Smooth muscle cell (in vitro differentiated cells): ENCODE measurements at regions not wholly inside any gene's neighbourhood (a gene's known extent, or its start where the extent isn't known, plus 50 kb on each side); places are given as distances from the start of the nearest gene placed in this dataset.
"Not testable (repeated sequence)": the region's sequence is repeated elsewhere in the genome, so short reads cannot be mapped to it uniquely, and the experiment has no call there.

Experiments
- DNase-seq: peaks from one replicate; lab custom pipeline; 2025; ENCODE audit not compliant: unreplicated experiment; lab: John Stamatoyannopoulos, UW
- H2AFZ ChIP-seq: fragments of 200-600 bp; sonication (generic); 2 replicates; pipeline ENCODE4 v1.6.0; 2016; ENCODE audit warnings: antibody characterized with exemption, low read depth, mild to moderate bottlenecking
- H3F3A ChIP-seq: fragments of 200-600 bp; sonication (generic); 2 replicates; pipeline ENCODE4 v1.6.0; 2017; ENCODE audit warnings: antibody characterized with exemption, low read depth
- H3K27ac ChIP-seq: fragments of 200-600 bp; sonication (generic); 2 replicates; pipeline ENCODE4 v1.5.1; 2016; ENCODE audit warnings: low read depth, mild to moderate bottlenecking
- H3K27me3 ChIP-seq: fragments of 200-600 bp; sonication (generic); 2 replicates; pipeline ENCODE4 v1.6.1; 2016; ENCODE audit warnings: low read depth, mild to moderate bottlenecking
- H3K36me3 ChIP-seq: fragments of 200-600 bp; sonication (generic); 2 replicates; pipeline ENCODE4 v1.5.1; 2016; ENCODE audit warnings: low read depth
- H3K4me1 ChIP-seq: fragments of 200-600 bp; sonication (generic); 2 replicates; pipeline ENCODE4 v1.5.1; 2016; ENCODE audit warnings: low read depth
- H3K4me2 ChIP-seq: fragments of 200-600 bp; sonication (generic); 2 replicates; pipeline ENCODE4 v1.6.0; 2016; ENCODE audit warnings: mild to moderate bottlenecking
- H3K4me3 ChIP-seq: fragments of 200-600 bp; sonication (generic); 2 replicates; pipeline ENCODE4 v1.5.1; 2016; ENCODE audit warnings: mild to moderate bottlenecking
- H3K79me2 ChIP-seq: fragments of 200-600 bp; sonication (generic); 2 replicates; pipeline ENCODE4 v1.6.0; 2016; ENCODE audit warnings: low read depth, mild to moderate bottlenecking
- H3K9ac ChIP-seq: fragments of 200-600 bp; sonication (generic); 2 replicates; pipeline ENCODE4 v1.6.0; 2016; ENCODE audit warnings: low read depth
- H3K9me3 ChIP-seq: fragments of 200-600 bp; sonication (generic); replicated peaks from 2 replicates; pipeline ENCODE4 v1.5.1; 2016; ENCODE audit warnings: low read depth
- H4K20me1 ChIP-seq: fragments of 200-600 bp; sonication (generic); 2 replicates; pipeline ENCODE4 v1.6.0; 2016; ENCODE audit warnings: low read depth
- WGBS: methylation state at CpG from one replicate; pipeline ENCODE4 v1.1.7; 2016; ENCODE audit warnings: low lambda C conversion rate; 5-methylcytosine and 5-hydroxymethylcytosine counted together
- TF ChIP-seq, protein P1 (sequence below): fragments of 200-600 bp; sonication (generic); IDR thresholded peaks from 2 replicates; pipeline ENCODE4 v1.5.1; 2017; ENCODE audit warnings: borderline replicate concordance, mild to moderate bottlenecking, antibody characterized with exemption; ENCODE audit not compliant: insufficient read depth, poor library complexity, severe bottlenecking

DNA sequence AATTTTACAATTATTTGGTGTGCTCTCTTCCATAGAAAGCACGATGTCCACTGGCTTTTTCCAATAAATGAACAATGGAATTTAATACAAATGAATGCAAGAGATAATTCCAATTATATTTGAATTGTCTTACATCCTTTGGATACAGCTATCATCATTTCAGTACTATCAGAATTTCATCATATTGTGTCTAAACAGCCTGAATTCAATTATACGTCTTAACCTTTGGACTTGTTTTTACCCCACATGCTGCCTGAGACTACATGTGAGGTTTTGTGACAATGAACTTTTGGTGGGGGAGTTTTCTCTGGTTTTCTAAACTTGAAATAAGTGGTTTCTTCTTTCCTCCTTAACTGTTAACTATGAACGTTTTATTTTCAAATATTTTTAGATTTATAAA, 1176.0 kb downstream of the EPHA7 start:
- H3F3A ChIP-seq = no peaks in the 10 kb centered on the region
- no peak overlapping the region for H2AFZ ChIP-seq
- TF ChIP-seq, protein P1, sequence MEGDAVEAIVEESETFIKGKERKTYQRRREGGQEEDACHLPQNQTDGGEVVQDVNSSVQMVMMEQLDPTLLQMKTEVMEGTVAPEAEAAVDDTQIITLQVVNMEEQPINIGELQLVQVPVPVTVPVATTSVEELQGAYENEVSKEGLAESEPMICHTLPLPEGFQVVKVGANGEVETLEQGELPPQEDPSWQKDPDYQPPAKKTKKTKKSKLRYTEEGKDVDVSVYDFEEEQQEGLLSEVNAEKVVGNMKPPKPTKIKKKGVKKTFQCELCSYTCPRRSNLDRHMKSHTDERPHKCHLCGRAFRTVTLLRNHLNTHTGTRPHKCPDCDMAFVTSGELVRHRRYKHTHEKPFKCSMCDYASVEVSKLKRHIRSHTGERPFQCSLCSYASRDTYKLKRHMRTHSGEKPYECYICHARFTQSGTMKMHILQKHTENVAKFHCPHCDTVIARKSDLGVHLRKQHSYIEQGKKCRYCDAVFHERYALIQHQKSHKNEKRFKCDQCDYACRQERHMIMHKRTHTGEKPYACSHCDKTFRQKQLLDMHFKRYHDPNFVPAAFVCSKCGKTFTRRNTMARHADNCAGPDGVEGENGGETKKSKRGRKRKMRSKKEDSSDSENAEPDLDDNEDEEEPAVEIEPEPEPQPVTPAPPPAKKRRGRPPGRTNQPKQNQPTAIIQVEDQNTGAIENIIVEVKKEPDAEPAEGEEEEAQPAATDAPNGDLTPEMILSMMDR = no peak
- no peaks in the 10 kb centered on the region for H3K9me3 ChIP-seq
- H3K79me2 ChIP-seq = no peaks in the 10 kb centered on the region
- WGBS = 86% methylated on average over 3 of the region's 3 CpGs
- H3K4me2 ChIP-seq = no peak overlapping the region
- no peaks in the 10 kb centered on the region for H3K36me3 ChIP-seq
- H3K9ac ChIP-seq = no peak overlapping the region
- no peaks in the 10 kb centered on the region for H4K20me1 ChIP-seq
- H3K4me1 ChIP-seq = no peaks in the 10 kb centered on the region
- H3K27ac ChIP-seq = no peak overlapping the region
- H3K27me3 ChIP-seq = no peaks in the 10 kb centered on the region
- DNase-seq = no peak
- H3K4me3 ChIP-seq = no peak overlapping the region

DNA sequence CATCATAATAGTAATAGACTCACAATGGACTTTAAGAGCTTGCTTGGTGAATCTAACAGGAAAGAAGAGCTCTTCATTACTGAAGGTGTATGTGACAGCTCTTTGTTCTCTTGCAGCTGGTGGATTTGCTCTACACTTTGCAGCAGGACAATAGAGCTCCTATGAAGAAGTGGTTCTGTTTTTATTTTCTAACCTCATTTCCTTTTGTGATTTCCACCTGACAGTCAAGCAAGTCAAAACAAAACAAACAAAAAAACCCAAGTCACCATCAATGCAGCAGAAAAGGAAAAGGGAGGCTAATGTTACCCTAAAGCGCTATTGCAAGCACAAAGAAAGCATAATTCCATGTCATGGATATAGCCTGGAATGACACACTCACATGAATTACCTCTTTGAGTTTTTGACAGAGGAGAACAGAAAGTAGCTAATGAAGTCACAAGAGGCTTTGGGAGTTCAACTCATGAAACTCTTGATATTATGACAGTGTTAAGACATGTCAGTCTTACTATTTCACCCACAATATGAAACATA, 1188.1 kb downstream of the EPHA7 start:
- Histone ChIP-seq H3K9ac (no peak overlapping the region), H3F3A (no peaks in the 10 kb centered on the region), H3K27ac (no peak overlapping the region), H4K20me1 (no peaks in the 10 kb centered on the region), H3K4me2 (no peak overlapping the region), H3K9me3 (no peaks in the 10 kb centered on the region), H3K79me2 (no peaks in the 10 kb centered on the region), H3K36me3 (no peaks in the 10 kb centered on the region), H3K4me3 (no peak overlapping the region), H3K4me1 (no peaks in the 10 kb centered on the region), H3K27me3 (no peaks in the 10 kb centered on the region), H2AFZ (no peak overlapping the region)
- WGBS = 83% methylated on average over 1 of the region's 1 CpG
- no peak for DNase-seq
- TF ChIP-seq, protein P1 = no peak

DNA sequence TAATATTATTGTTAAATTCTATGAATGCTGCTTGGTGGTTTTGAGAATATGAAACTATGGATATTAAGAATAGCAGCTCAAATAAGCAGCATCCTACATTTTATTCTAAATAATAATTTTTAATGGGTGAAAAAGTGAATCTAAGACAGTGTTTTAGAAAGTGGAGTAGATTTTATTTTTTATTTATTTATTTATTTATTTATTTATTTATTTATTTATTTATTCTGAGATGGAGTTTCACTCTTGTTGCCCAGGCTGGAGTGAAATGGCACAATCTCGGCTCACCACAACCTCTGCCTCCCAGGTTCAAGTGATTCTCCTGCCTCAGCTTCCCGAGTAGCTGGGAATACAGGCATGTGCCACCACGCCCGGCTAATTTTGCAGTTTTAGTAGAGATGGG, 1199.4 kb downstream of the EPHA7 start:
- H3K4me2 ChIP-seq, H3K4me1 ChIP-seq: not testable (repeated sequence)
- WGBS = 94% methylated on average over 4 of the region's 4 CpGs

DNA sequence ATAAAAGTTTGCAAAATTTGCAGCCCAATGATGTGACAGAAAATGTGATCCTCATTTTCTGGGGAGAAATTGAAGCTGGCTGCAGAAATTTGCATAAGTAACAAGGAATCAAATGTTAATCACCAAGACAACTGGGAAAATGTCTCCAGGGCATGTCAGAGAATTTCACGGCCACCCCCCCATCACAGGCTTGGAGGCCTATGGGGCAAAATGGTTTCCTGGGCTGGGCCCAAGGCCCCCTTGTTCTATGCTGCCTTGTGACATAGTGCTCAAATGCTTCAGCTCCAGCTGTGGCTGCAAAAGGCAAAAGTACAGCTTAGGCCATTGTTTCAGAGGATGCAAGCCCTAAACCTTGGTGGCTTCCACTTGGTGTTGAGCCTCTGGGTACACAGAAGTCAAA, 1202.6 kb downstream of the EPHA7 start:
- TF ChIP-seq, protein P1 = no peak
- no peak overlapping the region for H3K4me3 ChIP-seq
- no peak for DNase-seq
- no peaks in the 10 kb centered on the region for H4K20me1 ChIP-seq
- H3K9me3 ChIP-seq = peaks cover 10% of the 10 kb centered on the region
- 82% methylated on average over 1 of the region's 1 CpG for WGBS
- H2AFZ ChIP-seq = no peak overlapping the region
- no peak overlapping the region for H3K9ac ChIP-seq
- no peaks in the 10 kb centered on the region for H3F3A ChIP-seq
- H3K27me3 ChIP-seq = no peaks in the 10 kb centered on the region
- H3K4me1 ChIP-seq = no peaks in the 10 kb centered on the region
- no peaks in the 10 kb centered on the region for H3K36me3 ChIP-seq
- no peak overlapping the region for H3K4me2 ChIP-seq
- H3K27ac ChIP-seq = no peak overlapping the region
- no peaks in the 10 kb centered on the region for H3K79me2 ChIP-seq

More for the DNA sequence above, 1199.4 kb downstream of the EPHA7 start:
- H4K20me1 ChIP-seq, DNase-seq, H3K27ac ChIP-seq, H3K9ac ChIP-seq, H3K36me3 ChIP-seq, H3K79me2 ChIP-seq, H3K27me3 ChIP-seq, H3F3A ChIP-seq, H3K4me3 ChIP-seq, H3K9me3 ChIP-seq, H2AFZ ChIP-seq: not testable (repeated sequence)
